Panc1 (cell line): ENCODE measurements at regions not wholly inside any gene's neighbourhood (a gene's known extent, or its start where the extent isn't known, plus 50 kb on each side); places are given as distances from the start of the nearest gene placed in this dataset.

Experiments used
- CTCF ChIP-seq: fragments of 450-650 bp; IDR thresholded peaks from 2 replicates; pipeline ENCODE4 v1.5.1; 2017; ENCODE audit warnings: mild to moderate bottlenecking
- POLR2AphosphoS5 ChIP-seq: IDR thresholded peaks from 2 replicates; pipeline ENCODE4 v1.6.1; 2012; ENCODE audit warnings: mild to moderate bottlenecking, low read depth, low read length, moderate library complexity
- TF ChIP-seq, protein P1 (sequence below), 2 experiments: IDR thresholded peaks; 2 replicates each; pipeline ENCODE4 v1.6.1; 2011 to 2012; ENCODE audit warnings: low read depth in 2 of 2, control low read depth in 1 of 2, low read length in 1 of 2, mild to moderate bottlenecking in 1 of 2, moderate library complexity in 1 of 2; ENCODE audit not compliant: insufficient read depth in 1 of 2

DNA sequence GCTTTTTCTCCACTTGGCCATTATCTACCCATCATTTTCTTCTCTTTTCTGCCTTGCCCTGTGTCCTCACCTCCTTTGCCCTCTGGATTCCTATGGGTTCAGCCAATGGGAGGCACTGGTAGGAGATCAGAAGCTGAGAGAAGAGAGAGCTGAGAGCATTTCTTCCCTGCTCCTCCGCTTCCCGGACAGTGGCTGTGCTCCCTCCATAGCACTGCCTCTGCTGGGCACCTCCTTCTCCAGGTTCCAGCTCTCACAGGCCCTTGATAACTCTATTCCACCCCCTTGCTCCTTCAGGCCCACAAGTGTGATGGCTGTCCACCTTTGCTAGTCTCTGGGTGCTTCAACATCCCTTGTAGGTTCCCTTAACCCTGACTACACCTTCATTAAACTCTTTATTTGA, 79.6 kb downstream of the LSM5 start:
- TF ChIP-seq CTCF (no peak), POLR2AphosphoS5 (no peak)
- TF ChIP-seq, protein P1, sequence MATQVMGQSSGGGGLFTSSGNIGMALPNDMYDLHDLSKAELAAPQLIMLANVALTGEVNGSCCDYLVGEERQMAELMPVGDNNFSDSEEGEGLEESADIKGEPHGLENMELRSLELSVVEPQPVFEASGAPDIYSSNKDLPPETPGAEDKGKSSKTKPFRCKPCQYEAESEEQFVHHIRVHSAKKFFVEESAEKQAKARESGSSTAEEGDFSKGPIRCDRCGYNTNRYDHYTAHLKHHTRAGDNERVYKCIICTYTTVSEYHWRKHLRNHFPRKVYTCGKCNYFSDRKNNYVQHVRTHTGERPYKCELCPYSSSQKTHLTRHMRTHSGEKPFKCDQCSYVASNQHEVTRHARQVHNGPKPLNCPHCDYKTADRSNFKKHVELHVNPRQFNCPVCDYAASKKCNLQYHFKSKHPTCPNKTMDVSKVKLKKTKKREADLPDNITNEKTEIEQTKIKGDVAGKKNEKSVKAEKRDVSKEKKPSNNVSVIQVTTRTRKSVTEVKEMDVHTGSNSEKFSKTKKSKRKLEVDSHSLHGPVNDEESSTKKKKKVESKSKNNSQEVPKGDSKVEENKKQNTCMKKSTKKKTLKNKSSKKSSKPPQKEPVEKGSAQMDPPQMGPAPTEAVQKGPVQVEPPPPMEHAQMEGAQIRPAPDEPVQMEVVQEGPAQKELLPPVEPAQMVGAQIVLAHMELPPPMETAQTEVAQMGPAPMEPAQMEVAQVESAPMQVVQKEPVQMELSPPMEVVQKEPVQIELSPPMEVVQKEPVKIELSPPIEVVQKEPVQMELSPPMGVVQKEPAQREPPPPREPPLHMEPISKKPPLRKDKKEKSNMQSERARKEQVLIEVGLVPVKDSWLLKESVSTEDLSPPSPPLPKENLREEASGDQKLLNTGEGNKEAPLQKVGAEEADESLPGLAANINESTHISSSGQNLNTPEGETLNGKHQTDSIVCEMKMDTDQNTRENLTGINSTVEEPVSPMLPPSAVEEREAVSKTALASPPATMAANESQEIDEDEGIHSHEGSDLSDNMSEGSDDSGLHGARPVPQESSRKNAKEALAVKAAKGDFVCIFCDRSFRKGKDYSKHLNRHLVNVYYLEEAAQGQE (IDR thresholded peaks at IDR 0.05; ENCODE audit: insufficient read depth in 1 of 2, low read depth in 2 of 2, low read length in 1 of 2): no peak
